Gastroesophageal sphincter (tissue), 4 donors: ENCODE measurements at regions not wholly inside any gene's neighbourhood (a gene's known extent, or its start where the extent isn't known, plus 50 kb on each side); places are given as distances from the start of the nearest gene placed in this dataset.

ENCODE experiments used
- ATAC-seq: fragments of 150-250 bp; one replicate; pipeline ENCODE4 v1.9.1; 2016; ENCODE audit warnings: mild to moderate bottlenecking, moderate library complexity
- H3K27ac ChIP-seq, 4 donors: fragments of 200-600 bp; sonication (generic) in 3 of 4; 1 replicate in 3 of 4; 2 replicates in 1 of 4; pipeline ENCODE4 v1.5.1; 2016 to 2019
- H3K27me3 ChIP-seq: fragments of 200-600 bp; sonication (generic); one replicate; pipeline ENCODE4 v1.5.1; 2019
- H3K36me3 ChIP-seq, 2 donors: fragments of 200-600 bp; sonication (generic); one replicate each; pipeline ENCODE4 v1.5.1; 2019; ENCODE audit warnings: control low read depth in 1 of 2
- H3K4me1 ChIP-seq, 3 donors: fragments of 200-600 bp; sonication (generic); 1 replicate in 2 of 3; 2 replicates in 1 of 3; pipeline ENCODE4 v1.5.1; 2016 to 2019; ENCODE audit warnings: control low read depth in 2 of 3
- H3K4me3 ChIP-seq, 2 donors: fragments of 200-600 bp; sonication (generic); one replicate each; pipeline ENCODE4 v1.5.1; 2019; ENCODE audit warnings: mild to moderate bottlenecking in 1 of 2, moderate library complexity in 1 of 2
- H3K9me3 ChIP-seq, 3 donors: fragments of 200-600 bp; sonication (generic); one replicate each; pipeline ENCODE4 v1.5.1; 2017 to 2019; ENCODE audit warnings: control low read depth in 2 of 3
- CTCF ChIP-seq, 4 experiments: fragments of 200-600 bp in 2 of 4; fragments of 450-650 bp in 2 of 4; sonication (generic) in 1 of 4; IDR thresholded peaks; one replicate each; pipeline ENCODE4 v1.5.1; 2017 to 2019; ENCODE audit warnings: antibody characterized with exemption in 4 of 4, mild to moderate bottlenecking in 2 of 4, moderate library complexity in 2 of 4
- EP300 ChIP-seq: sonication (generic); formaldehyde crosslinking; IDR thresholded peaks from one replicate; pipeline ENCODE4 v1.6.1; 2017; ENCODE audit warnings: antibody characterized with exemption, mild to moderate bottlenecking
- POLR2A ChIP-seq, 2 donors: fragments of 450-650 bp; IDR thresholded peaks; one replicate each; pipeline ENCODE4 v1.6.1; 2017; ENCODE audit warnings: antibody characterized with exemption in 2 of 2, mild to moderate bottlenecking in 2 of 2, moderate library complexity in 1 of 2
- POLR2AphosphoS5 ChIP-seq: sonication (generic); formaldehyde crosslinking; IDR thresholded peaks from one replicate; pipeline ENCODE4 v1.6.1; 2017; ENCODE audit warnings: antibody characterized with exemption
- WGBS, 2 donors: methylation state at CpG; one replicate each; pipeline ENCODE4 v1.1.5; 2018; ENCODE audit warnings: low coverage in 1 of 2; 5-methylcytosine and 5-hydroxymethylcytosine counted together

- peaks cover 59% of the 10 kb centered on the region for H3K27me3 ChIP-seq
- H3K4me3 ChIP-seq: no peak overlapping the region
- H3K9me3 ChIP-seq: peaks cover 0 to 26% (median 0%) of the 10 kb centered on the region in 3 donors
- TF ChIP-seq CTCF (IDR thresholded peaks at IDR 0.05) (no peak), POLR2AphosphoS5 (no peak), EP300 (no peak), POLR2A (IDR thresholded peaks at IDR 0.05) (no peak)
- H3K4me1 ChIP-seq: no peaks in the 10 kb centered on the region
- 60 to 71% methylated on average over 1 of the region's 4 CpGs for whole genome bisulfite sequencing, 2 donors
- H3K36me3 ChIP-seq: no peaks in the 10 kb centered on the region
- no peak for ATAC-seq
- no peak overlapping the region for H3K27ac ChIP-seq
These were observed 545.5 kb downstream of the TCERG1L start for GRCh38 chr10:130766071-130766470.

GRCh38 chr10:130767116-130767730 lies 544.3 kb downstream of the TCERG1L start:
- WGBS, 2 donors: 92% methylated on average over 2 of the region's 14 CpGs; no CpG with 5 or more reads in 1 of the 2 donors
- no peak overlapping the region for H3K27ac ChIP-seq
- TF ChIP-seq EP300 (no peak), POLR2A (IDR thresholded peaks at IDR 0.05) (no peak), POLR2AphosphoS5 (no peak), CTCF (IDR thresholded peaks at IDR 0.05) (no peak)
- no peak for ATAC-seq
- peaks cover 58% of the 10 kb centered on the region for H3K27me3 ChIP-seq
- H3K9me3 ChIP-seq: peaks cover 0 to 26% (median 0%) of the 10 kb centered on the region in 3 donors
- no peaks in the 10 kb centered on the region for H3K36me3 ChIP-seq
- no peaks in the 10 kb centered on the region for H3K4me1 ChIP-seq
- no peak overlapping the region for H3K4me3 ChIP-seq

- no peak for ATAC-seq
- 84 to 96% methylated on average over 4 to 8 of the region's 10 CpGs for whole genome bisulfite sequencing, 2 donors
These were observed 542.1 kb downstream of the TCERG1L start for GRCh38 chr10:130769146-130770017.

DNA sequence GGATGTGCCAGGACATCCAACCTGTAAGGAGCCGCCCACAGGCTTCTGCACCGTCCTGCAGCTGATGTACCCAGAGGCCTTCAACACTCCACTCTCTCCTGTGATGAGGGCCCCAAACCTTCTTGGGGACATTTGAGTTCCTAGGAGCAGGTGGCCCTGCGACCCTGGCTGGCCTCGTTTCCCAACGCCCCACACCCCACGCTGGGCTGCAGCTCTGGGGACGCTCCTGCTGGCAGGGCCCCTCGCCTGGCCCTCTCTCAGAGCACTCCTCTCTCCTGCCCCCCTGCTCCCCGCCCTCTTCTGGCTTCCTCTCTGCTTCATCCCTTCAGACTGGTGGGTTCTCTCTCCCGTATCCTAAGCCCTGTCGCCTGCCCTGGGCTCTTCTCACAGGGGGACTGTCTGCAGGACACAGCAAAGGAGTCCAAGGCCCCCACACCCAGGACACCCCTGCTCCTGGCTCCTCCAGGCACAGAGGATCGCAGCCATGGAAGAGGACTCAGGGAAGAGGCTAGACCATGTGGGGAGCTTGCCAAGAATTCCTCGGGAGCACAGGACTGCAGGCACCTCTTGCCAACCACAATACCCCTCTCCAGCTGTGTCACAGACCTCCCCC lies 541.4 kb downstream of the TCERG1L start:
- Histone ChIP-seq H3K36me3 (no peaks in the 10 kb centered on the region), H3K4me1 (no peaks in the 10 kb centered on the region), H3K27ac (no peak overlapping the region), H3K9me3 (peaks cover 0 to 26% (median 0%) of the 10 kb centered on the region in 3 donors), H3K27me3 (peaks cover 65% of the 10 kb centered on the region), H3K4me3 (no peak overlapping the region)
- 33 to 60% methylated on average over 1 to 8 of the region's 13 CpGs for WGBS, 2 donors
- TF ChIP-seq POLR2AphosphoS5: no peak
- TF ChIP-seq CTCF (IDR thresholded peaks at IDR 0.05): no peak
- no peak for TF ChIP-seq POLR2A (IDR thresholded peaks at IDR 0.05)
- TF ChIP-seq EP300: no peak
- no peak for ATAC-seq

More at GRCh38 chr10:130769146-130770017, 542.1 kb downstream of the TCERG1L start:
- no peak for TF ChIP-seq EP300
- no peak for TF ChIP-seq POLR2AphosphoS5
- no peak for TF ChIP-seq CTCF (IDR thresholded peaks at IDR 0.05)
- no peak for TF ChIP-seq POLR2A (IDR thresholded peaks at IDR 0.05)
- Histone ChIP-seq H3K36me3 (no peaks in the 10 kb centered on the region), H3K27me3 (peaks cover 65% of the 10 kb centered on the region), H3K27ac (no peak overlapping the region), H3K4me1 (no peaks in the 10 kb centered on the region), H3K4me3 (no peak overlapping the region), H3K9me3 (peaks cover 0 to 26% (median 0%) of the 10 kb centered on the region in 3 donors)
